NCI-H82 (cell line): ENCODE measurements at regions not wholly inside any gene's neighbourhood (a gene's known extent, or its start where the extent isn't known, plus 50 kb on each side); places are given as distances from the start of the nearest gene placed in this dataset.
A peak's percentile ranks its signal among the peaks of the same experiment; 100 is the strongest.
"Not testable (repeated sequence)": the region's sequence is repeated elsewhere in the genome, so short reads cannot be mapped to it uniquely, and the experiment has no call there.

Experiments used
- DNase-seq: peaks from one replicate; lab custom pipeline; 2025; lab: John Stamatoyannopoulos, UW

- no peak for DNase-seq
Measured at GRCh38 chr1:185435696-185436379, 118.8 kb upstream of the IVNS1ABP start.

- DNase-seq = no peak
Measured at GRCh38 chr1:185434721-185435120, 117.7 kb upstream of the IVNS1ABP start.

GRCh38 chr1:185433667-185434066, 116.6 kb upstream of the IVNS1ABP start:
- DNase-seq = no peak

GRCh38 chr1:185432948-185433347, 115.9 kb upstream of the IVNS1ABP start:
- DNase-seq = no peak

- no peak for DNase-seq
Measured at GRCh38 chr1:185431612-185432011, 114.6 kb upstream of the IVNS1ABP start.

GRCh38 chr1:185429668-185430067, 112.6 kb upstream of the IVNS1ABP start:
- not testable (repeated sequence) for DNase-seq

- peak; percentile 19 for DNase-seq
Measured at GRCh38 chr1:185427776-185428175, 110.7 kb upstream of the IVNS1ABP start.

- DNase-seq = no peak
Measured at GRCh38 chr1:185427264-185427663, 110.2 kb upstream of the IVNS1ABP start.

- no peak for DNase-seq
Measured at GRCh38 chr1:185426848-185427247, 109.8 kb upstream of the IVNS1ABP start.

GRCh38 chr1:185425163-185425562, 108.1 kb upstream of the IVNS1ABP start:
- DNase-seq = peak; percentile 62

GRCh38 chr1:185421485-185422107, 104.6 kb upstream of the IVNS1ABP start:
- DNase-seq = no peak

GRCh38 chr1:185420588-185421081, 103.6 kb upstream of the IVNS1ABP start:
- DNase-seq = no peak

- DNase-seq = no peak
Measured at GRCh38 chr1:185419718-185420117, 102.7 kb upstream of the IVNS1ABP start.

GRCh38 chr1:185418472-185418871, 101.4 kb upstream of the IVNS1ABP start:
- no peak for DNase-seq

- DNase-seq = no peak
Measured at GRCh38 chr1:185412385-185413087, 95.5 kb upstream of the IVNS1ABP start.

- no peak for DNase-seq
Measured at GRCh38 chr1:185409763-185410528, 92.9 kb upstream of the IVNS1ABP start.

- DNase-seq = no peak
Measured at GRCh38 chr1:185409345-185409744, 92.3 kb upstream of the IVNS1ABP start.

- DNase-seq = no peak
Measured at GRCh38 chr1:185408700-185409270, 91.7 kb upstream of the IVNS1ABP start.

GRCh38 chr1:185406691-185407009, 89.6 kb upstream of the IVNS1ABP start:
- no peak for DNase-seq

- DNase-seq = no peak
Measured at GRCh38 chr1:185406006-185406690, 89.1 kb upstream of the IVNS1ABP start.

GRCh38 chr1:185404907-185405568, 88.0 kb upstream of the IVNS1ABP start:
- no peak for DNase-seq
